ENCODE measurements at regions not wholly inside any gene's neighbourhood (a gene's known extent, or its start where the extent isn't known, plus 50 kb on each side); places are given as distances from the start of the nearest gene placed in this dataset.

DNA sequence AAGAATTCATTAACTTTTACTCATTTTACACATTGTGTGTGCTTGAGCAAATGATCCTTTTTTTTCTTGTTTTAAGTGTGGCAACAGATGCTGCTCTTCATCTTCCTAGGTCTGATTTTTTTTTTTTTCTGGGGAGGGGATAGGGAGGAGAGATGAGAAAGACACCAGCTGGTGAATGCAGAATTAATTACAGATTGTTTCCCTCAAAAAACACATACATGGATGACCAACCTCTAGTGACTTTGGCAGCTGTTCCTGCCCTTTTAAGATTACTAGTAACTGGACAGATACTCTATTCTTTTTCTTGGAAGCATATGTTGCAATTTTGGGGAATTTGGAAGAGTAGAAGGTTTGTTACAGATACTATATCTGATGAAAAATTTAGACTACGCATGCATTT is 103.6 kb upstream of the MYO16 start:
- no peak for DNase-seq (ENCODE audit: extremely low spot score, unreplicated experiment)
- no peak for TF ChIP-seq CTCF (conservative IDR thresholded peaks at IDR 0.05)
- Mint-ChIP-seq H3K9me3 (no peaks in the 10 kb centered on the region), H3K27ac (no peak overlapping the region), H3K4me1 (ENCODE audit: unreplicated experiment) (peaks cover 4% of the 10 kb centered on the region), H3K36me3 (no peaks in the 10 kb centered on the region), H3K4me3 (no peak overlapping the region), H3K27me3 (peaks cover 2% of the 10 kb centered on the region)

GRCh38 chr13:108526286-108526685 is 103.1 kb upstream of the MYO16 start:
- Mint-ChIP-seq H3K27ac (no peak overlapping the region), H3K4me3 (no peak overlapping the region), H3K36me3 (no peaks in the 10 kb centered on the region), H3K9me3 (no peaks in the 10 kb centered on the region), H3K4me1 (ENCODE audit: unreplicated experiment) (peaks cover 4% of the 10 kb centered on the region), H3K27me3 (no peaks in the 10 kb centered on the region)
- DNase-seq (ENCODE audit: extremely low spot score, unreplicated experiment), result no peak
- TF ChIP-seq CTCF (conservative IDR thresholded peaks at IDR 0.05), result no peak

- Mint-ChIP-seq H3K4me3 (no peak overlapping the region), H3K27ac (no peak overlapping the region)
- no peak for TF ChIP-seq CTCF (conservative IDR thresholded peaks at IDR 0.05)
Measured at GRCh38 chr13:108527844-108528243, 101.6 kb upstream of the MYO16 start.

GRCh38 chr13:108528303-108528702 is 101.1 kb upstream of the MYO16 start:
- H3K36me3 Mint-ChIP-seq, result no peaks in the 10 kb centered on the region
- TF ChIP-seq CTCF (conservative IDR thresholded peaks at IDR 0.05), result no peak
- no peak overlapping the region for H3K4me3 Mint-ChIP-seq
- H3K27me3 Mint-ChIP-seq, result no peaks in the 10 kb centered on the region
- no peaks in the 10 kb centered on the region for H3K9me3 Mint-ChIP-seq
- no peak for DNase-seq (ENCODE audit: extremely low spot score, unreplicated experiment)
- peaks cover 4% of the 10 kb centered on the region for H3K4me1 Mint-ChIP-seq (ENCODE audit: unreplicated experiment)
- H3K27ac Mint-ChIP-seq, result no peak overlapping the region

More at GRCh38 chr13:108527844-108528243, 101.6 kb upstream of the MYO16 start:
- Mint-ChIP-seq H3K9me3 (no peaks in the 10 kb centered on the region), H3K4me1 (ENCODE audit: unreplicated experiment) (peaks cover 4% of the 10 kb centered on the region), H3K36me3 (no peaks in the 10 kb centered on the region), H3K27me3 (no peaks in the 10 kb centered on the region)
- no peak for DNase-seq (ENCODE audit: extremely low spot score, unreplicated experiment)

- no peaks in the 10 kb centered on the region for H3K9me3 Mint-ChIP-seq
- DNase-seq (ENCODE audit: extremely low spot score, unreplicated experiment), result no peak
- H3K27ac Mint-ChIP-seq, result no peak overlapping the region
- no peak overlapping the region for H3K4me3 Mint-ChIP-seq
- TF ChIP-seq CTCF (conservative IDR thresholded peaks at IDR 0.05), result no peak
- H3K36me3 Mint-ChIP-seq, result no peaks in the 10 kb centered on the region
- H3K4me1 Mint-ChIP-seq (ENCODE audit: unreplicated experiment), result no peaks in the 10 kb centered on the region
- H3K27me3 Mint-ChIP-seq, result peaks cover 10% of the 10 kb centered on the region
Measured at GRCh38 chr13:108533842-108534241, 95.6 kb upstream of the MYO16 start.

DNA sequence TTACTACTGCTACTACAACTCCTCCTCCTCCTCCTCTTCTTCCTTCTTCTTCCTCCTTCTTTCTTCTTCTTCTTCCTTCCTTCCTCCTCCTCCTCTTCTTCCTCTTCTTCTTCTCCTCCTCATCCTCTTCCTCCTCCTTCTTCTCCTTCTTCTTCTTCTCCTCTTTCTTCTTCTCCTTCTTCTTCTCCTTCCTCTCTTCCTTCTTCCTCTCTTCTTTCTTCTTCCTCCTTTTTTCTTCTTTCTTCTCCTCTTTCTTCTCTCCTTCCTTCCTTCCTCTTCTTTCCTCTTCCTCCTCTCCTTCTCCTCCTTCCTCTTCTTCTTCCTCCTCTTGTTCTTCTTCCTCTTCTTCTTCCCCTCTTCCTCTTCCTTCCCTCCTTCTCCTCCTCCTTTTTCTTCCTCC is 94.7 kb upstream of the MYO16 start:
- no peak overlapping the region for H3K4me3 Mint-ChIP-seq
- H3K4me1 Mint-ChIP-seq (ENCODE audit: unreplicated experiment), result no peaks in the 10 kb centered on the region
- H3K9me3 Mint-ChIP-seq, result no peaks in the 10 kb centered on the region
- no peak overlapping the region for H3K27ac Mint-ChIP-seq
- H3K27me3 Mint-ChIP-seq, result peaks cover 10% of the 10 kb centered on the region
- DNase-seq (ENCODE audit: extremely low spot score, unreplicated experiment), result no peak
- no peaks in the 10 kb centered on the region for H3K36me3 Mint-ChIP-seq
- no peak for TF ChIP-seq CTCF (conservative IDR thresholded peaks at IDR 0.05)

Data from type B pancreatic cell (in vitro differentiated cells).